ENCODE measurements at regions not wholly inside any gene's neighbourhood (a gene's known extent, or its start where the extent isn't known, plus 50 kb on each side); places are given as distances from the start of the nearest gene placed in this dataset.

GRCh38 chr10:64079341-64079740, 558.1 kb downstream of the REEP3 start:
- DNase-seq (no peak), ATAC-seq (no peak)
- H3K4me3 Mint-ChIP-seq, result no peak overlapping the region
- no peaks in the 10 kb centered on the region for H3K9me3 Mint-ChIP-seq
- H3K36me3 Mint-ChIP-seq, result no peaks in the 10 kb centered on the region
- no peak overlapping the region for H3K27ac Mint-ChIP-seq
- POLR2A ChIA-PET, result no interaction called here
- no peaks in the 10 kb centered on the region for H3K4me1 Mint-ChIP-seq
- peaks cover 0 to 12% (median 5%) of the 10 kb centered on the region in 5 donors for H3K27me3 Mint-ChIP-seq

DNA sequence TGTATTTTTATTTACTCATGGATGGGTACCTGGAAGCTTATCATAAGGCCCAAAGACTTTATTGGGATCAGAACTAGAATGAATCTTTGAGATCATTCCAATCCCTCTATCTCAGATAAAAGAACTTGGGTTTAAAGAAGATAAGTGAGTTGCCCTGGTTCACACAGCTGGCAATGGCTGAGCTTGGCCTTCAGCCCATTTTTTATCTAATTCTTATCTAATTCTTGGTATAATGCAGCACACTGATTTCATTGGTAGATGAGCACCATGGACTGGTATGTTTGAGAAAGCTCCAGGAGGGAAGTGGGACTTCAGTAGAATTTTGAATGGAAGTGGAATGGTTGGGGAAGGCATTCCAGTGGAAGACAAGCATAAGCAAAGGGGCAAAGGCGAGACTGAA, 558.9 kb downstream of the REEP3 start:
- H3K36me3 Mint-ChIP-seq, result no peaks in the 10 kb centered on the region
- POLR2A ChIA-PET, result no interaction called here
- DNase-seq, result no peak

GRCh38 chr10:64081947-64082482, 560.8 kb downstream of the REEP3 start:
- Mint-ChIP-seq H3K36me3 (no peaks in the 10 kb centered on the region), H3K27ac (no peak overlapping the region), H3K4me1 (no peaks in the 10 kb centered on the region), H3K27me3 (peaks cover 0 to 12% (median 5%) of the 10 kb centered on the region in 5 donors), H3K9me3 (no peaks in the 10 kb centered on the region), H3K4me3 (no peak overlapping the region)
- DNase-seq (no peak), ATAC-seq (no peak)
- POLR2A ChIA-PET, result no interaction called here

More for the DNA sequence above, 558.9 kb downstream of the REEP3 start:
- Mint-ChIP-seq H3K4me1 (no peaks in the 10 kb centered on the region), H3K9me3 (no peaks in the 10 kb centered on the region), H3K27me3 (peaks cover 0 to 12% (median 5%) of the 10 kb centered on the region in 5 donors), H3K27ac (no peak overlapping the region), H3K4me3 (no peak overlapping the region)
- no peak for ATAC-seq

- no peaks in the 10 kb centered on the region for H3K4me1 Mint-ChIP-seq
- no peaks in the 10 kb centered on the region for H3K9me3 Mint-ChIP-seq
- no peak for DNase-seq
- POLR2A ChIA-PET, result no interaction called here
- H3K4me3 Mint-ChIP-seq, result no peak overlapping the region
- H3K27me3 Mint-ChIP-seq, result peaks cover 0 to 3% (median 0%) of the 10 kb centered on the region in 5 donors
- H3K27ac Mint-ChIP-seq, result no peak overlapping the region
- no peak for ATAC-seq
- no peaks in the 10 kb centered on the region for H3K36me3 Mint-ChIP-seq
Observed at GRCh38 chr10:64086083-64086767, 565.0 kb downstream of the REEP3 start.

- POLR2A ChIA-PET, result no interaction called here
- DNase-seq, result no peak
- ATAC-seq, result no peak
- Mint-ChIP-seq H3K4me3 (no peak overlapping the region), H3K27ac (no peak overlapping the region), H3K27me3 (no peaks in the 10 kb centered on the region), H3K36me3 (no peaks in the 10 kb centered on the region), H3K9me3 (no peaks in the 10 kb centered on the region), H3K4me1 (no peaks in the 10 kb centered on the region)
Observed at GRCh38 chr10:64089648-64090047, 568.4 kb downstream of the REEP3 start.

- Mint-ChIP-seq H3K4me3 (no peak overlapping the region), H3K4me1 (no peaks in the 10 kb centered on the region), H3K36me3 (no peaks in the 10 kb centered on the region), H3K27me3 (no peaks in the 10 kb centered on the region), H3K27ac (no peak overlapping the region), H3K9me3 (no peaks in the 10 kb centered on the region)
- ATAC-seq (no peak), DNase-seq (no peak)
- POLR2A ChIA-PET, result no interaction called here
Observed at GRCh38 chr10:64090865-64091264, 569.7 kb downstream of the REEP3 start.

DNA sequence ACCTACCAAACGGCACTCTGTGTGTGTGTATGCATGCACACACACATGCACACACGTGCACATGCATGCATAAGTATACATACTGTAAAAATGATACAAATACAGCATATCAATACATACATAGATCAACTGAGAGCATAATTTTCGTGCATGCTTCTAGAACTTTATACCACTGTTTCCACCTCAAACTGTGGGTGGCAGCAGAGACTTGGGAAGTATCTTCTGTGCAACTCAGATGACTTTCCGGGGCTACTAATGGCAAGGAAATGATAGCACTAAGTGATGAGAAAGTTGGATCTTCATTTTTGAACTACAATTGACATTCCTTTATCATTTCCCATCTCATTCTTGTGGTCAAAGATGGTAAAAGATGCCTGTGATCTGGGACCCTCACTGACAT, 570.7 kb downstream of the REEP3 start:
- ATAC-seq (no peak), DNase-seq (no peak)
- Mint-ChIP-seq H3K36me3 (no peaks in the 10 kb centered on the region), H3K27me3 (peaks cover 0 to 3% (median 0%) of the 10 kb centered on the region in 5 donors), H3K4me1 (no peaks in the 10 kb centered on the region), H3K9me3 (no peaks in the 10 kb centered on the region), H3K27ac (no peak overlapping the region), H3K4me3 (no peak overlapping the region)
- POLR2A ChIA-PET, result no interaction called here

- ATAC-seq, result no peak
- Mint-ChIP-seq H3K27ac (no peak overlapping the region), H3K36me3 (no peaks in the 10 kb centered on the region), H3K27me3 (peaks cover 0 to 3% (median 0%) of the 10 kb centered on the region in 5 donors), H3K4me1 (no peaks in the 10 kb centered on the region), H3K9me3 (no peaks in the 10 kb centered on the region), H3K4me3 (no peak overlapping the region)
- DNase-seq, result no peak
- POLR2A ChIA-PET, result no interaction called here
Observed at GRCh38 chr10:64093304-64093703, 572.1 kb downstream of the REEP3 start.

GRCh38 chr10:64093946-64094535, 572.8 kb downstream of the REEP3 start:
- H3K36me3 Mint-ChIP-seq, result no peaks in the 10 kb centered on the region
- H3K9me3 Mint-ChIP-seq, result no peaks in the 10 kb centered on the region
- peaks cover 0 to 3% (median 0%) of the 10 kb centered on the region in 5 donors for H3K27me3 Mint-ChIP-seq

GRCh38 chr10:64096941-64097340, 575.7 kb downstream of the REEP3 start:
- H3K4me3 Mint-ChIP-seq, result no peak overlapping the region
- H3K4me1 Mint-ChIP-seq, result no peaks in the 10 kb centered on the region
- no peaks in the 10 kb centered on the region for H3K9me3 Mint-ChIP-seq
- no peak overlapping the region for H3K27ac Mint-ChIP-seq
- H3K27me3 Mint-ChIP-seq, result peaks cover 0 to 3% (median 0%) of the 10 kb centered on the region in 5 donors
- POLR2A ChIA-PET, result no interaction called here
- DNase-seq, result no peak
- no peaks in the 10 kb centered on the region for H3K36me3 Mint-ChIP-seq
- no peak for ATAC-seq

More at GRCh38 chr10:64093946-64094535, 572.8 kb downstream of the REEP3 start:
- Mint-ChIP-seq H3K4me3 (no peak overlapping the region), H3K4me1 (no peaks in the 10 kb centered on the region), H3K27ac (no peak overlapping the region)
- ATAC-seq (no peak), DNase-seq (no peak)
- POLR2A ChIA-PET, result no interaction called here

GRCh38 chr10:64097391-64098122, 576.4 kb downstream of the REEP3 start:
- Mint-ChIP-seq H3K9me3 (no peaks in the 10 kb centered on the region), H3K27ac (no peak overlapping the region), H3K4me3 (no peak overlapping the region), H3K36me3 (no peaks in the 10 kb centered on the region), H3K4me1 (no peaks in the 10 kb centered on the region), H3K27me3 (peaks cover 0 to 3% (median 0%) of the 10 kb centered on the region in 5 donors)
- POLR2A ChIA-PET, result no interaction called here
- no peak for DNase-seq
- no peak for ATAC-seq

DNA sequence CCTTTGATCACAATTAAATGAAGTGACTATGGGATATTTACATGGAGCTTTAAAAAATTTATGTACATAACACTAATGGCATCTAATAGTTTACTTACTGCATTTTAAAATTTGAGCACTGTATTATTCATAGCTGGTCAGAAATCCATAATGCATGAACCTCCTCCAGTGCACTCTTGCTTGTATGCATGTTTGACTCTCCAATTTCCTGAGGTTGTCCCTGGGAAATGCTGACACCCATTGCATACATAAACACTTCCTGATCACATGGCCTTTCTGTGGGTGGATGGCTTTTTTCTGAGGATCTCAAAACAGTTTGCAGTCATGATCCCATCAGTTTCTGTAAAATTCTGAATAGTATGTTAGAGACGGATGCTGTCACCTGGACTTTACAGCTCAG, 577.8 kb downstream of the REEP3 start:
- POLR2A ChIA-PET, result no interaction called here
- Mint-ChIP-seq H3K27me3 (peaks cover 0 to 3% (median 0%) of the 10 kb centered on the region in 5 donors), H3K4me3 (no peak overlapping the region), H3K36me3 (no peaks in the 10 kb centered on the region), H3K4me1 (no peaks in the 10 kb centered on the region), H3K9me3 (no peaks in the 10 kb centered on the region), H3K27ac (no peak overlapping the region)
- no peak for ATAC-seq
- no peak for DNase-seq

- DNase-seq (no peak), ATAC-seq (no peak)
- H3K4me1 Mint-ChIP-seq, result no peaks in the 10 kb centered on the region
- no peaks in the 10 kb centered on the region for H3K36me3 Mint-ChIP-seq
- POLR2A ChIA-PET, result no interaction called here
- no peak overlapping the region for H3K4me3 Mint-ChIP-seq
- peaks cover 0 to 1% (median 0%) of the 10 kb centered on the region in 5 donors for H3K27me3 Mint-ChIP-seq
- H3K27ac Mint-ChIP-seq, result no peak overlapping the region
- H3K9me3 Mint-ChIP-seq, result no peaks in the 10 kb centered on the region
Observed at GRCh38 chr10:64101606-64102263, 580.5 kb downstream of the REEP3 start.

Measured in naive thymus-derived CD8-positive, alpha-beta T cell (primary cell).